Gastrocnemius medialis (tissue), 4 donors: ENCODE measurements at regions not wholly inside any gene's neighbourhood (a gene's known extent, or its start where the extent isn't known, plus 50 kb on each side); places are given as distances from the start of the nearest gene placed in this dataset.

Source experiments
- POLR2A ChIP-seq, 2 donors: fragments of 450-650 bp; IDR thresholded peaks; one replicate each; pipeline ENCODE4 v1.6.1; 2017; ENCODE audit warnings: antibody characterized with exemption in 2 of 2, mild to moderate bottlenecking in 2 of 2, moderate library complexity in 2 of 2
- TF ChIP-seq, protein P1 (sequence below), 5 experiments: fragments of 450-650 bp in 3 of 5; fragments of 200-600 bp in 2 of 5; sonication (generic) in 2 of 5; IDR thresholded peaks in 4 of 5; conservative IDR thresholded peaks in 1 of 5; 1 replicate in 4 of 5; 2 replicates in 1 of 5; pipeline ENCODE4 v1.5.1; 2016 to 2019; ENCODE audit warnings: antibody characterized with exemption in 5 of 5, mild to moderate bottlenecking in 3 of 5, moderate library complexity in 3 of 5

DNA sequence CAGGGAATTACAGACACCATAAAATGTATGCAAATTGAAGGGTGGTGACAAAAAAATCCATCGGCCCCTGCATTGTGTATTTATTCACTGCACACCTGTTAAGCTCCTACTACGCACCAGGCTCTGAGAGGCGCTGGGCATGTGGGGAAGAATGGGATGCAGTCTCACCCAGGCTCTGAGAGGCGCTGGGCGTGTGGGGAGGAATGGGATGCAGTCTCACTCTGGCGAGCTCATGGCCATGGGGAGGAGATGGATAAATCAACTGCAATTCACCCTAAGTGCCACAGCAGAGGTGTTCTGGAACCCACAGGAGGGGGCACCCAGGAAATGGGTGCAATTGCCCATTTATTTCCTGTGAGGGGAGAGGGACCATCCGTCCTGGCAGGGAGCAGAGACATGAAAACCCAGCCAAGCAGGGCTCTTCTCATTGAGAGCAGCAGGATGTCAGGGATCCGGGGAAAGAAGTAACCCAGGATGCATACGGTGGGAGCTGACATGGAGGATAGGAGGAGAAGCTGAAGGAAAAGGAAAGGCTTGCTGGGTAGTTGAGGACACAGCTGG lies 798.7 kb downstream of the TBC1D22A start:
- TF ChIP-seq POLR2A (IDR thresholded peaks at IDR 0.05), result no peak
- TF ChIP-seq, protein P1, sequence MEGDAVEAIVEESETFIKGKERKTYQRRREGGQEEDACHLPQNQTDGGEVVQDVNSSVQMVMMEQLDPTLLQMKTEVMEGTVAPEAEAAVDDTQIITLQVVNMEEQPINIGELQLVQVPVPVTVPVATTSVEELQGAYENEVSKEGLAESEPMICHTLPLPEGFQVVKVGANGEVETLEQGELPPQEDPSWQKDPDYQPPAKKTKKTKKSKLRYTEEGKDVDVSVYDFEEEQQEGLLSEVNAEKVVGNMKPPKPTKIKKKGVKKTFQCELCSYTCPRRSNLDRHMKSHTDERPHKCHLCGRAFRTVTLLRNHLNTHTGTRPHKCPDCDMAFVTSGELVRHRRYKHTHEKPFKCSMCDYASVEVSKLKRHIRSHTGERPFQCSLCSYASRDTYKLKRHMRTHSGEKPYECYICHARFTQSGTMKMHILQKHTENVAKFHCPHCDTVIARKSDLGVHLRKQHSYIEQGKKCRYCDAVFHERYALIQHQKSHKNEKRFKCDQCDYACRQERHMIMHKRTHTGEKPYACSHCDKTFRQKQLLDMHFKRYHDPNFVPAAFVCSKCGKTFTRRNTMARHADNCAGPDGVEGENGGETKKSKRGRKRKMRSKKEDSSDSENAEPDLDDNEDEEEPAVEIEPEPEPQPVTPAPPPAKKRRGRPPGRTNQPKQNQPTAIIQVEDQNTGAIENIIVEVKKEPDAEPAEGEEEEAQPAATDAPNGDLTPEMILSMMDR (IDR thresholded peaks at IDR 0.05 in 4 of 5, conservative IDR thresholded peaks at IDR 0.05 in 1 of 5), result no peak
